HG03520 (cell line): ENCODE measurements at regions not wholly inside any gene's neighbourhood (a gene's known extent, or its start where the extent isn't known, plus 50 kb on each side); places are given as distances from the start of the nearest gene placed in this dataset.

Experiments used
- ATAC-seq: cut with Tn5 transposase; IDR thresholded peaks from one replicate; pipeline ENCODE4 v1.9.1; 2021; ENCODE audit warnings: mild to moderate bottlenecking, moderate library complexity; ENCODE audit not compliant: unreplicated experiment

DNA sequence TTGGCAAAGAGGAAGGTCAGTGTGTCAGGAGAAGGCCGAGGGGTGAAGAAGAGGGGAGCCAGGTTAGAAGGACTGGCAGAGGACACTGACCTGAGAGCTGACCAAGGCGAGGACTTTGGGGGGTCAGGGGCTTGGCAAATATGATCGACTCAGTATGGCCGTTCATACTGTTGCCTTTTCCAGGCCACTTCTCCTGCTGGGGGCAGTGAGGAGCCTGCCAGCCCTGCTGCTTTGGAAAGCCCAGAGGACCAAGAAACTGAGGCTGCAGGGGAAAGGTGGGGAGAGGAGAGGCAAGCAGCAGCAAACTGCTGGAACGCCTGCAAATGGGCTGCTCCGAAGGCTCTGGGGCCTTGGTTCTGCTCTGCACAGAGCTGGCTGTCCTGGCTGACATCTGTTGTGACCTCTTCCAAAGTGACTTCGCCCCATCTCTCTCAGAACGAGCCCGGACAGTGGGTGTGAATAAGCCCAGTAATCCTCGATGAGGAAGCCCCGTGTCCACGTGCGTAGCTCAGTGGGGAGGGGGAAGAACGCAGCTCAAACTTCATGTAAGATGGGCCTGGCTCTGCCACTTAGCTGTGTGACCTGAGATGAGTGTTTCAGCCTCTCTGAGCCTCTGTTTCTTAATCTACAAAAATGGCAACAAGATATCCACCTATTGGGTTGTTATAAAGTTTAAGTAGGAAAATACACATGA is 111.3 kb downstream of the SALL1 start:
- no peak for ATAC-seq

DNA sequence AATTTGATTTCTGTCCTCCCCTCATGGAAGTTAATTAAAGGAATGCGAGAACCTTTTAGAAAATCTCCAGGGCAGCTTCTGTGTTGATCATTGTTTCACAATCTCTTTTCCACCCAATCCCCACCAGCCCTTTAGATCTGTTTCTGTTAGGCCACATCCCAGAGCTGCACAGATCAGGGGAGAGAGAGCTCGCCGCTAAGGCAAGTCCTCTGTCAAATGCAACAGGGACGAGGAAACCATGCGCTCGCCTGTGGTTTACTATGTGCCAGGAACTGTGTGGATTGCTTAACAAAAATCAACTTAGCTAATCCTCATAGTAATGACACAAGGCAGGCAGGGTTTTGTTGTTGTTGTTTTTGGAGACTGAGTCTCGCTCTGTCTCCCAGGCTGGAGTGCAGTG is 115.4 kb downstream of the SALL1 start:
- ATAC-seq: no peak

- no peak for ATAC-seq
These were observed 116.0 kb downstream of the SALL1 start for GRCh38 chr16:51035110-51035498.

DNA sequence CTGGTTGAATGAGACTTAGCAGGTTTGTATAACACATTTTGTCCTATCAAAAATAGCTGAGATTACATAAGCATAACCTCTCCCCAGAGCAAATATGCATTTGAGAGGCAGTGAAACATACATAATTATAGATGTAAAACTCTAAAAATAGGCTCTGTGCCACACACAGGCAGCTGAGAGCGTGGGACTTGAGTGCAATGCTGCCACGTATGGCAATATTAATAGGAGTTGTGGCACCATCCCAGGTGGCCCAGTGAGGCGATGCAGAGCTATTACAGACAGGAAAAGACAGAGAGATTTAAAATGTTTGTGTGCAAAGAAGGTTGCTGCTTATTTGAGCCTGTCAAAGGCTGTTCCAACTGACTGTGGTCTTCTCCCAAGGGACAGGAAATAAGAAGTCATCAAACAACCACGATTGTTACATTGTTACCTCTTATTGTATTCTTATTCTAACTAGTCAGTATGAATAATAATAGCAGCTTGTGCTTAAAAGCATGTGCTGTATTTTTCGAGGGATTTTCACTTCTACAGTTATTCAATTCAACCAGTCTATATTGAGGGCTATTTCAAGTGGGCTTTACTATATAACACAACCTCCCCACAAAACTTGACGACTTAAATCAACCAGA is 116.5 kb downstream of the SALL1 start:
- ATAC-seq: no peak

GRCh38 chr16:51031598-51031997 is 119.5 kb downstream of the SALL1 start:
- no peak for ATAC-seq

DNA sequence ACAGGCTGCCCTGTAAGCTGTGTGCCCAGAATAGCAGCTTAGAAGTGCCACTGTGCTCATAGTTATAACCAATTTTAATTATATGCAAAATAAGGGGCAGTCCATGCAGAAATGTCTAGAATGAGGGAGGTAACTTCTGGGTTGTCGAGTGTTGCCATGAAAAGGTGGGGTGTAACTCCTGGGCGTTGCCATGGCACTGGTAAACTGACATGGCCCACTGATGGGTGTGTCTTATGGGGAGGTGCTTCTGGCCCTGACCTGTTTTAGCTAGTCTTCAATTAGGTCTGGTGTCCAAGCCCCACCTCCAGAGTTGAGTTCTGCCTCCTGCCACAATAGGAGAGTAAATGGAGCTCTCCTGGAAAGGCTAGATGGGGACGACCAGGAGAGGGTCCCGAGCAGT is 120.6 kb downstream of the SALL1 start:
- ATAC-seq: no peak

DNA sequence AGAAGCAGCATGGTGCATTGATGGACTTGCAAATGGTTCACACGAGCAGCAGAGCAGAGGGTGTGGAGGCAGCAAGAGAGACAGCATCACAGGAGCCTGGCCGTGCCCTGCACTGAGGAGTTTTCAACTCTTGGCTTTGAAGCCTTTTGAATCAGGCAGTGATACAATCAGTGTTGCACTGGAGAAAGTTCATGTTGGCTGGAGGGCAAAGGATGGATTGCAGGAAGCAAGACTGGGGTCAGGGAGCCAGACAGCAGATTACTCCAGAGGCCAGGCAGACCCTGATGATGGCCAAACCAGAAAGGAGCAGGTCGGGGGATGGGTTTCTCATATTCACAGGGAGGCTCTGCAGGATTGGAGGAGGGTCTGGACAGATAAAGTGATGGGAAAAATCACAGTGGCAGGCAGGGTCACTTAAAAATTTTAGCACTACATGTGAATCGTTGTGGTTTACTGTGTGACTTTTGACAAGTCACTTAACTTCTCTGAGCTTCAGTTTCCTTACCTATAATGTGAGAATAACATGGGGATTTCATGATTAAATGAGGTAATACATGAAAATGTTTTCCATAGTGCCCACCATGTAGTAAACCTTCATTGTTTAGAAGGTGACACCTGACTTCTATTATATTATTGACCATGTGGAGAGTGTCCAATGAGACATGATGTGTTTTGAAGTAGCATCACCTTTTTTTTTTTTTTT is 125.3 kb downstream of the SALL1 start:
- no peak for ATAC-seq

GRCh38 chr16:51024703-51025102 is 126.4 kb downstream of the SALL1 start:
- ATAC-seq: no peak

DNA sequence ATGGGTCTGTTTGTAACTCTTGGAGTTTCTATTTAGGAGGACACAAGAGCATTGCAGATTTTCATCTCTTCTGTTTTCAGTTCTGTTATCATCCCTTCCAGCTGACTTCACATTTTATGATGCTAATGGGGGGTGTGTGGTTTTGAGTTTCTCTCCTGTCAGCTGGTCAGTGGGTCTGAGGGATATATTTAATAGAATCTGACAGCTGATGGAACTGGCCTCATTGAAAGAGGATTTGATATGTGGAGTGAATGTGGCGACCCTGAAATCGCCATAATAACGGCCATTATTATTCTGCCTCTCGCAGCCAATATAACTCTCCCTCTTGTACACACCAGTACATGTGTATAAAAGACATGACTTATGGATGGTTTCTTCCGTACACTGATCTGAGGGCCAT is 128.1 kb downstream of the SALL1 start:
- ATAC-seq: no peak

DNA sequence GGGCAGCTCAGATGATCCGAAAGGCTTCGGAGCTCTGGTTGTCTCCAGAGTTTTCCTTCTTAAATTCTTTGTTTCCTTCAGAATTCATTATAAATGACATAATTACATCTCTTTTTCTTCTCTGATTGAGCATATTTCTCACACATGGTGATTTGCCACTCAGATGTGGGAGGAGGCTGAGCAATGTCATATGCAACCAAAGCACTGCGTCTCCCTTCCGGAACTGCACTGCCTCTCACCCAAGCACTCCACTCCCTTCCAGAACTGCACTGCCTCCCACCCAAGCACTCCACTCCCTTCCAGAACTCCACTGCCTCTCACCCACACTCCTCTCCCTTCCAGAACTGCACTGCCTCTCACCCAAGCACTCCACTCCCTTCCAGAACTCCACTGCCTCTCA is 131.5 kb downstream of the SALL1 start:
- no peak for ATAC-seq

DNA sequence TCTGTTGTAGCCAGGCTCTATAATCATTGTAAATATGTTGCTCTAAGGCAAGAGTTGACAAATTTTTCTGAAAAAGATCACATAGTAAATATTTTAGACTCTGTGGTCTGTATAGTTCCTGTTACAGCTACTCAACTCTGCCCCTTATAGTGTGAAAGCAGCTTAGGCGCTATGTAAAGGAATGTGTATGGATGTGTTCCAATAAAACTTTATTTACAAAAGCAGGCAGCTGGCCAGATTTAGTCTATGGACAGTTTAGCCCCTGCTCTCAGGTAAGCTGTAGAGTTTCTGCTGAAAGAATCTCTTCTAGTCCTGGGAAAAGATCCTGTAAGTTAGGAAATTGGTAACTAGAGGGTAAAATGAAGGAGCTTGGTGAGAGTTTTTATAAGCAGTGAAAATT is 133.1 kb downstream of the SALL1 start:
- no peak for ATAC-seq

GRCh38 chr16:51012396-51012795 is 138.7 kb downstream of the SALL1 start:
- no peak for ATAC-seq

DNA sequence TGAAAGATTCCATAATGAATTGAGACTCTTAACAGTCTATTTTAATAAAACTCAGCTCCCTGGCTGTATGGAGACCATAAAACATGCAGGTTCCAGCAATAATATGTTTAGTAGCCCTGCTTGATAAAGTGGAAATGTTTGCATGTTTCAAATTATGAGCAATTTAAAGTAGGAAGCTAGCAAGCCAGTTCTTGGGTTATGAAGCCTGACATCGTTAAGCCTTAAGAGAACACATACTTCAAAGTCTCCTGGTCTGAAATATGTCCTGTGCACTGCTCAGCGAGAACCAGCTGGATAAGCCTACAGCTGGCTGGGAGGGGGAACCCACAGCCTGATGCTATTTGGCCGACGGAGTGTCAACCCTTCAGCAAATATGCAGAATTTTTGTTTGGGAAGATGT is 140.3 kb downstream of the SALL1 start:
- ATAC-seq: no peak

- no peak for ATAC-seq
These were observed 141.3 kb downstream of the SALL1 start for GRCh38 chr16:51009813-51010212.

- no peak for ATAC-seq
These were observed 141.7 kb downstream of the SALL1 start for GRCh38 chr16:51009359-51009758.

GRCh38 chr16:51008607-51009006 is 142.5 kb downstream of the SALL1 start:
- ATAC-seq: no peak

DNA sequence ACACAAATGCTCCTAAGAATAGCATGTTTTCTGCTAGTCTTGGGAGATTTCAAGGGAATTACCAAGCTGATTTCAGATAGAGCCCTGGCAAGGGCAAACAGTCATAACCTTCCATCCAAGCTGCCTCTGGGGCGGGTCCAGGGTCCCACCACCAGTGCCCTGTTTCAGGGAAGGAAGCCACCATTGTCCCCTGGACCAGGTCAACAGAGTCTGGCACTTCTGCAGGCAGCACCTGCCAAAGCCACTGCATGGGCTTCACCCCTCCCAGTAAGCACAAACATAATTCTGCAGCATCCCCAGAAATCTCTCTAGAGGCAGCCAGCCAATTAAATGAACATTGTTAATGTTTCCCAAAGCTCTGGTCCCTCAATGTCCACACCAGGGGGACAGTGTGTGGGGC is 143.0 kb downstream of the SALL1 start:
- no peak for ATAC-seq

DNA sequence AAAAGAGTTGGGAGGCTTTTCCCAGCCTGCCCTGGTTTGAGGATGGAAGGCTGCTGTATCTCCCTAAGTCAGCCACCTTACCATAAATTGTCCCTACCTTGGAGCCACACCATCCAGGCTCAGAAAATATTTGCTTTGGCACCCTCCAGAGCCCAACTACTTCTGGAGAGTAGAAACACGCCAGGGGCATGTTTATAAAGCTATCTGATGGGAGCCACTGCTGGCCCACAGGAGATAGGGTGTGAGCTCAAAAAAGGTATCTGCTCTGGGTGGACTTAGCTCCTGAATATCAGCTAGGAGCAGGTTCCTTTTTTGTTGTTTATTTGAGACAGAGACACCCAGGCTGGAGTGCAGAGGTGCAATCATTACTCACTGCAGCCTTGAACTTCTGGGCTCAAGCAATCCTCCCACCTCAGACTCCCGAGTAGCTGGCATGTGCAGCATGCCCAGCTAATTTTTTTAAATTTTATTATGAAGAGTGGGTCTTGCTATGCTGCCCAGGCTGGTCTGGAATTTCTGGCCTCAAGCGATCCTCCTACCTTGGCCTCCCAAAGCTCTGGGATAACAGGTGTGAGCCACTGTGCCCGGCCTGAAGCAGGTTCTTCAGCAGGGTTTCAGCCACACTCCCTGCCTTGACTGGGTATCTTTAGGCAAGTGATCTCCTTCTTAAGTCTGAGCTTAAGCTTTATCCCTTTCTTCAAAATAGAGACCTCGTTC is 147.1 kb downstream of the SALL1 start:
- ATAC-seq: no peak

- ATAC-seq: no peak
These were observed 148.1 kb downstream of the SALL1 start for GRCh38 chr16:51002881-51003490.

- ATAC-seq: no peak
These were observed 151.9 kb downstream of the SALL1 start for GRCh38 chr16:50999181-50999580.

DNA sequence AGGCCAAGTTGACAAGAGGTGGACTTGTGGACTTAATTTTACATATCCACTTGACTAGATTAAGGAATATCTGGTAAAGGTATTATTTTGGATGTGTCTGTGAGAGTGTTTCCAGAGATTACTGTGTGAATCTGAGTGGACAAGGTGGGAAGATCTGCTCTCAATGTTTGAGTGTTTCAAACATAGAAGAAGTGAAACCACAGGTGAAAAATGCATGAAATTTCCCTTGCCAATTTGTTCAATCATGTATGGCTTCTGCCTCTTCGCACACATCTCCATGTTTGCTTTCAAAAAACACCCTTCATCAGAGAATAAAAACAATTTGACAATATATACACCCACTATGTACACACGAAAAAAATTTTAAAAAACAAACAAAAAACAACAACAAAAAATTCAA is 152.7 kb downstream of the SALL1 start:
- no peak for ATAC-seq
